H54 (cell line): ENCODE measurements at regions not wholly inside any gene's neighbourhood (a gene's known extent, or its start where the extent isn't known, plus 50 kb on each side); places are given as distances from the start of the nearest gene placed in this dataset.

Source experiments
- DNase-seq: peaks from one replicate; pipeline ENCODE4 v3.0.0; 2011; ENCODE audit warnings: low spot score, mixed read lengths; ENCODE audit not compliant: insufficient read length
- FAIRE-seq: peaks from 3 replicates; lab custom pipeline; 2011; peaks lifted over from hg19 to GRCh38; lab: Jason Lieb, UNC
- POLR2A ChIP-seq: IDR thresholded peaks from 2 replicates; pipeline ENCODE4 v1.6.1; 2011; ENCODE audit warnings: low read depth, mild to moderate bottlenecking, low read length

DNA sequence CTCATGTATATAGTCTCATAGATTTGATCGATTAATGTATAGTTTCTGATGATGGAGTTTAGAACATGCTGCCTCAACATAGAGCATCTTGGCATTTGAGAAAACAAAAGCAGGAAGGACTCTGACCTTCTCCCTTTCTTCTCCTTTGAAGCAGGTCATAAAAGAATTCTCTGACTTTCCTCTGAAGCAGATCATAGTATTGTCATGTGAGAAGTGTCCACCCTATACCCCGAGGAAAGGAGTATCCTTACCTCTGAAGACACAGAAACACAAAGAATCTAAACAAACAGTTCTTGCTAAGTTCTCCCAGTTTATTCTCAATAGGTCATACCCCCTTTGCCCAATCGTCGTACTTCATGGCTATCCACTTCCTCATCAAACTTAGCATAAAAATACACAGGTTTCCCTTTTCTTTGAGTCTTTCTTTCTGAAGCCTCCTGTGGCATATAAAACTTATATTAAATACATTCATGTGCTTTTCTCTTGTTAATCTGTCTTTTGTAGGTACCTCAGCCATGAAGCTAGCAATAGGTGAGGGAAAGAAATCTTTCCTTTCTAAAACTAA lies 194.9 kb downstream of the REEP3 start:
- no peak for DNase-seq

GRCh38 chr10:63717027-63717715 lies 196.0 kb downstream of the REEP3 start:
- FAIRE-seq, result no peak

More for the DNA sequence above, 194.9 kb downstream of the REEP3 start:
- FAIRE-seq, result no peak
- TF ChIP-seq POLR2A, result no peak

GRCh38 chr10:63718006-63718405 lies 196.8 kb downstream of the REEP3 start:
- TF ChIP-seq POLR2A, result no peak
- FAIRE-seq, result no peak
- no peak for DNase-seq

More at GRCh38 chr10:63717027-63717715, 196.0 kb downstream of the REEP3 start:
- no peak for TF ChIP-seq POLR2A
- no peak for DNase-seq

GRCh38 chr10:63718421-63718820 lies 197.2 kb downstream of the REEP3 start:
- FAIRE-seq (no peak), DNase-seq (no peak)
- no peak for TF ChIP-seq POLR2A

- no peak for TF ChIP-seq POLR2A
- FAIRE-seq (no peak), DNase-seq (no peak)
Observed at GRCh38 chr10:63719226-63719856, 198.1 kb downstream of the REEP3 start.

DNA sequence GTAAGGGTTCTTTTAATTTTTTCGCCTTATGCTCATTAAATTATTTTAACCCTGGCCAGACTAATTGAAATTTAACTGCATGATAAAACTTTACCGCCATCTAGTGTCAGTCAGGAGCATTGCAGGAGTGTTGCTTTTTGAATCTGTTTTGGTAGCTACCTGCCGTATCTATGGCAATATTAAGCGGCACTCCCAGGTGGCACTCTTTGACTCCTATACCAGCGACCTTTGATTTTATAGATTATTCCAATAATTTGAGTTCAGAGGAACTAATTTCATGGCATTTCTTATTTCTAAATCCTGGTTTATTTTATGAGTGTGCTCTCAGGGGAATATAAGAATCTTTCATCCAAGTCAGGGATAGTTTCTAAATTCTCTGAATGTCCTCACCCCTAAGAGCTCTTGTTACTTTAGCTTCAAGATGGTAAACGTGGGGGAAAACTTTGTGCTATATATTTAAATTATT lies 198.9 kb downstream of the REEP3 start:
- TF ChIP-seq POLR2A, result no peak
- DNase-seq (no peak), FAIRE-seq (peak; percentile 80)

- no peak for TF ChIP-seq POLR2A
- no peak for DNase-seq
- FAIRE-seq, result no peak
Observed at GRCh38 chr10:63720676-63721075, 199.5 kb downstream of the REEP3 start.

DNA sequence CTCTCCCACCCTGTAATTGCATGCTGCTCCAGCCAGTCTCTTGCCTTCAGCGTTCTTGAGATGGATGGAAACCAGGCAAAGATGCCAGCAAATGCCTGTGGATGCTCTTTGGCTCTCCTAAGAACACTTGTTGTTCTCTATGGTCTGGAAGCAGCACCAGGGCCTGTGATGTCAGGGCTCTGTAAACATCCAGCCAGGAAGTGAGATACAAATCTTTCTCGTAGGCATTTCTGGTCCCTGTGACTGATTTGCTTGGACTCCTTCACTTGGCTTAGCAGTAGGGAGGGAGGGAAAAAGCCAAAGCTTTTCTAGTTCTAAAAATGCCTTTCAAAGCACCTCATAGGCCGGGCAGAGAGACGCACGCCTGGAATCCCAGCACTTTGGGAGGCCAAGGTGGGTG lies 201.3 kb downstream of the REEP3 start:
- DNase-seq (no peak), FAIRE-seq (no peak)
- TF ChIP-seq POLR2A, result no peak

DNA sequence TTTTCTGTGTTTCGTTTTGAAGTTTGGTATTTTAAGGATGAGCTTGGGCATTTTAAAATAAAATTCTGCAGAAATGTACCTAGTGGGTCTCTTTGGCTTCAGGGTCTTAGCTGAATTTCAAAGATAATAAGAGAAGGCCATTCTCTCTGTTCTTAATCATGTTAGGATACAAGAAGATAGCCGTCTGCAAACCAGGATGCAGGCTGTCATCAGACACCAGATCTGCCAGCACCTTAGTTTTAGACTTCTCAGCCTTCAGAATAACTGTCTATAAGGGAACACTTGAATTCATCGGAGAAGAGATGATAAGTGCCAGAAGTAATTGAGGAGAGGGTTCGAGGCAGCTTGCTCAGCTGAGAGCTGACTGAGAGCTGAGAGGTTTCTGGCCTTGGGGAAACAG lies 202.1 kb downstream of the REEP3 start:
- no peak for TF ChIP-seq POLR2A
- FAIRE-seq (no peak), DNase-seq (no peak)

DNA sequence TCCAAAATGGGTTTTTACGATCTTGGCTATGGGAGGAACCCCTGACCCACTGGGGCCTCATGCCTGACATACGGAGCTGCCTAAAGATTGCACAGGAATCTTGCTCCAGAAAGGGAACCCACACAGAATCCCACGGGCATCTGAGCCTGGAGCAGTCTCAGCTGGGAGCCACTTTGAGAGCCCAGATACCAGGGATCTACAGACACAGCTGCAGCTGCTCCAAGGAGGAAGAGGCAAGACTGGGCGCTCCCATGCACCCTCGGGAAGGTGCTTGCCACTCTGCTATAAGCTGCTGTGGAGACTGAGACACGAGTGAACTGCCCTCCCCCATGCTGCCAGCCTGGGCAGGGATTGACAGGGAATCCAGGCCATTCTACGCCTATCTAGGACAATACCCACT lies 202.5 kb downstream of the REEP3 start:
- no peak for DNase-seq
- FAIRE-seq, result no peak
- no peak for TF ChIP-seq POLR2A

GRCh38 chr10:63724922-63725321 lies 203.7 kb downstream of the REEP3 start:
- no peak for TF ChIP-seq POLR2A
- FAIRE-seq (peak; percentile 41), DNase-seq (no peak)

GRCh38 chr10:63726867-63727266 lies 205.7 kb downstream of the REEP3 start:
- TF ChIP-seq POLR2A, result no peak
- FAIRE-seq (no peak), DNase-seq (no peak)

DNA sequence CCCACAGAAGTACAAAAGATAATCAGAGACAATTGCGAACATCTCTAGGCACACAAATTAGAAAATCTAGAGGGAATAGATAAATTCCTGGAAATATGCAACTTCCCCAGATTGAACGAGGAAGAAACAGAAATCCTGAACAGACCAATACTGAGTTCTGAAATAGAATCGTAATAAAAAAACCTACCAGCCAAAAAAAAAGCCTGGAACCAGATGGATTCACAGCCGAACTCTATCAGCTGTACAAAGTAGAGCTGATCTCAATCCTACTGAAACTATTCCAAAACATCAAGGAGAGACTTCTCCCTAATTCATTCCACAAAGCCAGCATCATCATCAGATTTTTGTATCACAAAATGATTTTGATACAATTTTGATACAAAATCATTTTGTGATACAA lies 206.4 kb downstream of the REEP3 start:
- no peak for TF ChIP-seq POLR2A
- FAIRE-seq (peak; percentile 68), DNase-seq (no peak)

DNA sequence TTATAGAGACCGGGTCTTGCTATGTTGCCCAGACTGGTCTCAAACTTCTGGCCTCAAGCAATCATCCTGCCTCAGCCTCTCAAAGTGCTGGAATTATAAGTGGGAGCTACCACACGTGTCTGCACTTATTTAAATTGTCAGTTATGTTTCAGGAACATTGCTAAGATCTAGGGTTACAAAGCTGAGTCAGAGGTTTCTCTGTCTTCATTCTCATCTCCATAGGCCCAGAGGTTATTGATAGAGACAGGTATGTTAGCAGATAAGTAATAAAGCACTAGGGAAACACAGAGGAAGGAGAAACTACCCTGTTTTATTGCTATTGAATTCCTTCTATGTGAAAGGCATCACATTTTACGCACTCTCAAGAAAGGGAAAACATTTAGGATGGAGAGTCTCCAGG lies 214.1 kb downstream of the REEP3 start:
- TF ChIP-seq POLR2A, result no peak
- FAIRE-seq, result no peak

More for the DNA sequence above, 214.1 kb downstream of the REEP3 start:
- DNase-seq, result no peak
